Cardiac muscle cell (in vitro differentiated cells and primary cell): ENCODE measurements at regions not wholly inside any gene's neighbourhood (a gene's known extent, or its start where the extent isn't known, plus 50 kb on each side); places are given as distances from the start of the nearest gene placed in this dataset.

Source experiments
- DNase-seq, 2 donors: peaks; one replicate each; pipeline versions ENCODE4 v3.0.0 to v3.0.0-alpha.2; 2010 to 2017; ENCODE audit warnings: low read depth in 1 of 2, low spot score in 1 of 2
- H3K27ac ChIP-seq: fragments of 200-600 bp; sonication (generic); 2 replicates; pipeline ENCODE4 v1.5.1; 2016
- H3K27me3 ChIP-seq: fragments of 200-600 bp; sonication (generic); 2 replicates; pipeline ENCODE4 v1.6.0; 2016; ENCODE audit warnings: control low read depth
- H3K36me3 ChIP-seq: fragments of 200-600 bp; sonication (generic); 2 replicates; pipeline ENCODE4 v1.5.1; 2016; ENCODE audit warnings: control low read depth
- H3K4me1 ChIP-seq: fragments of 200-600 bp; sonication (generic); 2 replicates; pipeline ENCODE4 v1.8.1; 2017; ENCODE audit warnings: low read depth, mild to moderate bottlenecking, mixed run types
- H3K4me3 ChIP-seq: fragments of 200-600 bp; sonication (generic); 2 replicates; pipeline ENCODE4 v1.5.1; 2016; ENCODE audit warnings: mild to moderate bottlenecking
- H3K9me3 ChIP-seq: fragments of 200-600 bp; sonication (generic); 2 replicates; pipeline ENCODE4 v1.5.1; 2017; ENCODE audit warnings: low read depth, mild to moderate bottlenecking, control low read depth
- TF ChIP-seq, protein P1 (sequence below): IDR thresholded peaks from 2 replicates; pipeline ENCODE4 v1.5.1; 2012; ENCODE audit warnings: low read depth, mild to moderate bottlenecking, low read length

DNA sequence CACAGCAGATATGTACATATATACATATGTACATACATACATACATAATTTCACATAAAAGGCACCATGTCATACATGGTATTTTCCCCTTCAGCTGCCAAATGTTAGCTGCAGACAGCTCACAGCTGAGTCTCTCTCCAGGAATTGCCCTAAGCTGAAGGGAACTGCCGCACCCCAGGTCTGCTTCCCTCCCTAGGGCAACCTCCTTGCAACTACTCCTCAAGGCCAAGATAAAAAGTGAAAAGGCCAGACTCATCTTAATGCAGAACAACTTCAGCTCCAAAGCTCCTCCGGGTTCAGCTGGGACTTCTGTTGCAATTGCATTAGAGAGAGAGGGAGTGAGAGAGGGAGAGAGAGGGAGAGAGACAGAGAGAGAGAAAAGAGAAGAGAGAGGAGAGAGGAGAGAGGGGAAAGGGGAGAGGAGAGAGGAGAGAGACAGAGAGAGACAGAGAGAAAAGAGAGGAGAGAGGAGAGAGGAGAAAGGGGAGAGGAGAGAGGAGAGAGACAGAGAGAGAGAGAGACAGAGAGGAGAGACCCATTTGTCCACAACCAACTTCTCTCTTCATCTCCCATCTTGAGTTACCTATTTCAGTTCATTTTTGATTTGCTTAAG, 143.4 kb upstream of the HES1 start:
- Histone ChIP-seq H3K4me1 (peaks cover 14% of the 10 kb centered on the region), H3K9me3 (no peaks in the 10 kb centered on the region), H3K4me3 (no peak overlapping the region), H3K36me3 (no peaks in the 10 kb centered on the region), H3K27ac (no peak overlapping the region), H3K27me3 (no peaks in the 10 kb centered on the region)
- TF ChIP-seq, protein P1, sequence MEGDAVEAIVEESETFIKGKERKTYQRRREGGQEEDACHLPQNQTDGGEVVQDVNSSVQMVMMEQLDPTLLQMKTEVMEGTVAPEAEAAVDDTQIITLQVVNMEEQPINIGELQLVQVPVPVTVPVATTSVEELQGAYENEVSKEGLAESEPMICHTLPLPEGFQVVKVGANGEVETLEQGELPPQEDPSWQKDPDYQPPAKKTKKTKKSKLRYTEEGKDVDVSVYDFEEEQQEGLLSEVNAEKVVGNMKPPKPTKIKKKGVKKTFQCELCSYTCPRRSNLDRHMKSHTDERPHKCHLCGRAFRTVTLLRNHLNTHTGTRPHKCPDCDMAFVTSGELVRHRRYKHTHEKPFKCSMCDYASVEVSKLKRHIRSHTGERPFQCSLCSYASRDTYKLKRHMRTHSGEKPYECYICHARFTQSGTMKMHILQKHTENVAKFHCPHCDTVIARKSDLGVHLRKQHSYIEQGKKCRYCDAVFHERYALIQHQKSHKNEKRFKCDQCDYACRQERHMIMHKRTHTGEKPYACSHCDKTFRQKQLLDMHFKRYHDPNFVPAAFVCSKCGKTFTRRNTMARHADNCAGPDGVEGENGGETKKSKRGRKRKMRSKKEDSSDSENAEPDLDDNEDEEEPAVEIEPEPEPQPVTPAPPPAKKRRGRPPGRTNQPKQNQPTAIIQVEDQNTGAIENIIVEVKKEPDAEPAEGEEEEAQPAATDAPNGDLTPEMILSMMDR: no peak
- DNase-seq: no peak

DNA sequence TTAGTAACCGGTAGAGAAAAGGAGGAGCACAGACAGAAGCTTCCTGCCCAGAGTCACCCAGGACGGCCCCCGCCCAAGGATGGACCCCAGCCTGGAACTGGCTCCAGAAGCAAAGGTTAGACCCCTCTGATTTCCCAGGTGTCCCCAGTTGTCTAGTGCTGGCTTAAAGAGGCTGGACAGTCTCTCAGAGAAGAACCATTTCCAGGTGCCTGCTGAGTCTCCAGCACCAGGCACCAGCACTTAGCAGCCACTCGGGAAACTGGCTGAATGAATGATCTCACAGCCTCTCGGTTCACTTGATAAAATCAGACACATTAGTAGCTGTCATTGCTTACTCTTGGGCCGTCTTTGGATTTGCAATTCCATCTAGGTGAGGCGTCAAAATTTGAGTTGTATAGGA, 139.7 kb upstream of the HES1 start:
- TF ChIP-seq, protein P1: no peak
- no peak overlapping the region for H3K4me3 ChIP-seq
- no peaks in the 10 kb centered on the region for H3K36me3 ChIP-seq
- H3K27me3 ChIP-seq: no peaks in the 10 kb centered on the region
- peaks cover 26% of the 10 kb centered on the region for H3K4me1 ChIP-seq
- no peak overlapping the region for H3K27ac ChIP-seq
- DNase-seq: peak in 1 of 2 donors; percentile 46
- H3K9me3 ChIP-seq: no peaks in the 10 kb centered on the region

DNA sequence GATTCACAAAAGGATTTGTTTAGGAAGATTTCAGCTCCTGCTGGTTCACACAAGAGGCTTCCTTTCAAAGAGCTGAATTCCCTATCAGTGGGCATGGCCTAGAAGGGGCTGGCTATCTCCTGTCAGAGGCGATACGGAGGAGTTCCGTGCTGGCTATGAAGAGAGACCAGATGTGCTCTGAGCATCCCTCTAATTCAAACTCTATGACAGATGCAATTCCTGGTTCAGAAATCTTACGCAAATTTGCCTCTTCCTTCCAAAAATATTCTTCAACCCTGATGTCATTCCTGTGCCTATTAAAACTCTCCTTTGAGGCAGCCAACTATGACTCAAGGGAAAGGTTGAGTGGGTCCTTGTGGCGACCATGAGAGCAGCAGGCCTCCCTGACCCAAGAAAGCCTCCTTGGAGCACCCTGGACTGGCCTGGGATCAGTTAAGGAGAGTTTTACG, 139.3 kb upstream of the HES1 start:
- H3K4me1 ChIP-seq: peaks cover 26% of the 10 kb centered on the region
- H3K9me3 ChIP-seq: no peaks in the 10 kb centered on the region
- H3K36me3 ChIP-seq: no peaks in the 10 kb centered on the region
- no peak overlapping the region for H3K27ac ChIP-seq
- DNase-seq: peak in 1 of 2 donors; percentile 34
- H3K27me3 ChIP-seq: no peaks in the 10 kb centered on the region
- no peak overlapping the region for H3K4me3 ChIP-seq
- TF ChIP-seq, protein P1: no peak

DNA sequence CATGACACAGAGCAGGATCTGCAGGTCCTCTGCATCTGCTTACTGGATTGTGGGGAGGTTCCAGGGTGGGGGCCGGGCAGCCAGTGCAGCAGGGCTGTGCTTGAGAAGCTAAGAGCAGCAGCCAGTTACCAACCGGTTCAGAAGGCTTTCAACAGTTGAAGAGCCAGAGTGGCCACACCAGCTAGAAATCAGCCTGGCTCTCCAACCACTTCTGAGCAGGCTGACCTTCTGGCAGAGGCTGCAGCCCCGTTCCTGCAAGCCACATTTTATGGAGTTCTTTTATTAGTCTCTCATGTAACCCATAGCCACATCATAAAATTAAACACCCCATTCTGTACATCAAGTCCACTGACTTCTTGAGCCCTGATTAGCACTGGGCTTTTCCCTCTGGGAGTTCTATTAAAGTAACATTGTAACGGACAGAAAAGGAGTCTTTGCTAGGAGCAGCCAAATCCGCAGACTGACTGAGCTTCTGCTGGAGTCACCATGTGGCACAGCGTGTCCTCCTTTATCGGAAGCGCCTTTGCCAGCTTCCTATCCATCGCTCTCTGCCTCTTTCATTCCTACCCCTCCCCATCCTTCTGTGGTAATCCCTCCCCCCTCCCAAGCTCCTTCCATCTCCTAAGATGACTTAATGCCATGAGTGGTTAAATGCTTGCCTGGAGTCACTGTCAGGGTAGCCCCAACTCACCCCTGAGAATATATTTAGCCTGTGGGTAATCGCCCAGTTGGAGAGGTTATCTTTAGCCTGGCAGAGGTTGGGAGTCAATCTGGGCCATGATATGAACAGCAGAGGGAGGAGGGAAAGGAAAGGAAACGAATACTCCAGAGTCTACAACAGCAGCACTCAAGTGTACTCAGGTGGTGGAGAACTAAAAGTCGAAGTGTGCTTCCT, 138.5 kb upstream of the HES1 start:
- H3K27ac ChIP-seq: peak overlapping the region; percentile 17
- TF ChIP-seq, protein P1: no peak
- no peaks in the 10 kb centered on the region for H3K36me3 ChIP-seq
- H3K4me1 ChIP-seq: peaks cover 26% of the 10 kb centered on the region
- H3K27me3 ChIP-seq: no peaks in the 10 kb centered on the region
- H3K9me3 ChIP-seq: no peaks in the 10 kb centered on the region
- DNase-seq: peak in 1 of 2 donors; percentile 70
- H3K4me3 ChIP-seq: no peak overlapping the region

DNA sequence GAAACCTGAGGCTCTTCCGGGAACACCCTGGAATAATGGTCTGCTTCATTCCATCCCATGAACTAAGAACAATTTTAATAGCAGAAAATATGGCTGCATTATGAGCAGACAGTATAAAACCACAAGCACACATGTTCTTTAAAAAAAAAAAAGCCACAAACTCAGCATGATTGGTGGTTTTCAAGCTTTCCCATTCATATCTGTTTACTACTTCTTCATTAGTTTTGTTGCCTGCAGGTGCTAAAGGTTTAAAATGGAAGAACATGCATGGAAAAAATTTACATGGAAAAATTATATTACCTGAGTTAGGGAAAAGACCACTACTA, 137.9 kb upstream of the HES1 start:
- no peak for DNase-seq
- no peaks in the 10 kb centered on the region for H3K36me3 ChIP-seq
- no peaks in the 10 kb centered on the region for H3K9me3 ChIP-seq
- peak overlapping the region; percentile 4 for H3K27ac ChIP-seq
- no peak overlapping the region for H3K4me3 ChIP-seq
- no peaks in the 10 kb centered on the region for H3K27me3 ChIP-seq
- TF ChIP-seq, protein P1: no peak
- peaks cover 29% of the 10 kb centered on the region for H3K4me1 ChIP-seq
